ENCODE measurements at regions not wholly inside any gene's neighbourhood (a gene's known extent, or its start where the extent isn't known, plus 50 kb on each side); places are given as distances from the start of the nearest gene placed in this dataset.

- no peaks in the 10 kb centered on the region for H3K4me1 ChIP-seq (ENCODE audit: control insufficient read depth in 1 of 2, extremely low read depth in 1 of 2, insufficient read depth in 2 of 2, low read length in 2 of 2)
- Mint-ChIP-seq H3K9me3 (peaks cover 4 to 19% (median 7%) of the 10 kb centered on the region in 3 donors), H3K27ac (no peak overlapping the region), H3K4me3 (no peak overlapping the region), H3K4me1 (no peaks in the 10 kb centered on the region), H3K36me3 (no peaks in the 10 kb centered on the region), H3K27me3 (no peaks in the 10 kb centered on the region)
- ATAC-seq (replicated peaks in 1 of 4) (no peak), DNase-seq (no peak)
- WGBS (ENCODE audit: insufficient coverage), result 90% methylated on average over 2 of the region's 2 CpGs
- ChIA-PET POLR2A (interaction anchor here in 1 of 2 donors (0.6 kb wide), 1 partner anchor 27 kb away, joined by 5 read pairs; no protein-coding TSS in a partner anchor), CTCF (no interaction called here)
- H3K27ac ChIP-seq (ENCODE audit: low read length), result no peak overlapping the region
- no peaks in the 10 kb centered on the region for H3K9me3 ChIP-seq
- no peak overlapping the region for H3K4me3 ChIP-seq (ENCODE audit: control insufficient read depth in 1 of 2, extremely low read depth in 1 of 2, low read length in 1 of 2)
- no peaks in the 10 kb centered on the region for H3K27me3 ChIP-seq (replicated peaks in 1 of 2; ENCODE audit: control insufficient read depth in 2 of 2, extremely low read depth in 1 of 2, insufficient read depth in 2 of 2, low read length in 1 of 2)
- H3K36me3 ChIP-seq (ENCODE audit: control insufficient read depth in 2 of 2, extremely low read depth in 1 of 2, insufficient read depth in 1 of 2, low read length in 1 of 2), result no peaks in the 10 kb centered on the region
Observed at GRCh38 chr11:79691445-79691844, 250.6 kb upstream of the TENM4 start.

DNA sequence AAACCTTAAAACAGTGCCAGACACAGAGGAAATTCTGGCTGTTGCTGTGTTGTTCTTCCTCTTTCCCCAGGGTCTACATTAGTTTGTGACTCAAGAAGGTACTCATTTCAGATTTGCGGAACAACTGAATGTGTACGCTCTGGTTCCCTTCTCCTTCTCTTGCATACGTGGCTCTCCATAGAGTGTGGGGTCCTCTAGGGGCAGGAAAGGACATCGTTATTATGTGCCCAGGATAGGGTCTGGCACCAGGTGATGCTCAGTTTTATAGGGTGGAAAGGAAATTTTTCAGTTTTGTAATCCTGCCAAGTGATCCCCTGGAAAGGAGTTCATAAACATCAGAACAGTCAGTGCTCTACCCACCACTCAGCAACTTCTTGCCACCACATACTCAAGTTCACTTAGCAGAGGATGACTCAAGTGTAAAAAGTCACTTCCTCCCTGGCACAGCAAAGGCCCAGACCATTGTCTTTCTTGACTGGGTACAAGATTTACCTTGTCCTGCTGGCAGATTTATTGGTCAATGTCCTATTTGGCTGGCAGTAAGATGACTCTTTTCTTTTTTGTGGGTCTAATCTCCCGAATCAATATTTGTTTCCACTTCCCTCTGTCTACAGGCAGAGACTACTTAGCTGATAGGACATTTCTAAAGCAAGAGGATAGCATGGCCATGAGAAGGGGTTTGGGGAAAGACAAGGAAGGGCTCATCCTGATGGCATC, 246.0 kb upstream of the TENM4 start:
- POLR2A ChIA-PET, result no interaction called here
- no CpG with 5 or more reads among the region's 5 CpGs for WGBS (ENCODE audit: insufficient coverage)
- H3K36me3 ChIP-seq (ENCODE audit: control insufficient read depth in 2 of 2, extremely low read depth in 1 of 2, insufficient read depth in 1 of 2, low read length in 1 of 2), result no peaks in the 10 kb centered on the region
- Mint-ChIP-seq H3K4me1 (no peaks in the 10 kb centered on the region), H3K4me3 (no peak overlapping the region), H3K36me3 (no peaks in the 10 kb centered on the region), H3K9me3 (peaks cover 0 to 20% (median 7%) of the 10 kb centered on the region in 3 donors), H3K27ac (no peak overlapping the region), H3K27me3 (no peaks in the 10 kb centered on the region)
- H3K4me3 ChIP-seq (ENCODE audit: control insufficient read depth in 1 of 2, extremely low read depth in 1 of 2, low read length in 1 of 2), result no peak overlapping the region
- no peaks in the 10 kb centered on the region for H3K9me3 ChIP-seq
- no peak for ATAC-seq (replicated peaks in 1 of 4)
- H3K4me1 ChIP-seq (ENCODE audit: control insufficient read depth in 1 of 2, extremely low read depth in 1 of 2, insufficient read depth in 2 of 2, low read length in 2 of 2), result no peaks in the 10 kb centered on the region
- CTCF ChIA-PET, result no interaction called here
- no peak for DNase-seq
- H3K27me3 ChIP-seq (replicated peaks in 1 of 2; ENCODE audit: control insufficient read depth in 2 of 2, extremely low read depth in 1 of 2, insufficient read depth in 2 of 2, low read length in 1 of 2), result no peaks in the 10 kb centered on the region
- H3K27ac ChIP-seq (ENCODE audit: low read length), result no peak overlapping the region

- no CpG with 5 or more reads among the region's 1 CpG for WGBS (ENCODE audit: insufficient coverage)
- ChIA-PET POLR2A (no interaction called here), CTCF (no interaction called here)
Observed at GRCh38 chr11:79683930-79684329, 243.1 kb upstream of the TENM4 start.

DNA sequence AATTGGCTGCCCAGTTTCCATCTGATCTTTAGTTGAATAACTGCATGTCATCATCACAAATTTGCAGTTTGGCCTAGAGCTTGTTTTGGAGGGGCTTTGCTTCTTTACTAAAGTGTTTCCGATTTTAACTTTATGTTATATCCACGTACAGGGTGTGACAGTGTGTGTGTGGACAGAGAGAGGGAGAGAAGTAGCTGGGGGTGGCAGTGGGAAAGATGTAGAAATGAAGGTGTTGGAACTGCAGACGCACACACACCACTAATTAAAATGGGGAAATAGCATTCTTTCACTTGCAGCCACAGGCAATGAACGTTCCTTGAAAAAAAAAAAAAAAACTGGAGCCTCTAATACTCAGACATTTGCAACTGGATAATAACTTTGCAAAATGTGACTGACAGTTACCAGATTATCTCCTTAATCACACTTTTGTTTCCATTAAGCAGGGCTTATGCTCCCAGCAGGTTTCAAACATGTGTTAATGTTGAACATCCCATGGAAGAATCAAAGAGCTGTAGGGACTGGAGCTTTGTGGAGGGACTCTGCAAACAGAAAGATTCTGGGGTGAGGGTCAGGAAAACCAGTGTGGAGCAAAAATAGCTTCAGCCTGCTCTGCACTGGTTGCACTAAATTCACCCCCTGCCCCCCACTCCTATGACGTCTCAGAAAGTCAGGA, 238.1 kb upstream of the TENM4 start:
- H3K36me3 Mint-ChIP-seq, result no peaks in the 10 kb centered on the region
- H3K27ac Mint-ChIP-seq, result no peak overlapping the region
- no peaks in the 10 kb centered on the region for H3K4me1 Mint-ChIP-seq
- no peak overlapping the region for H3K4me3 ChIP-seq (ENCODE audit: control insufficient read depth in 1 of 2, extremely low read depth in 1 of 2, low read length in 1 of 2)
- peaks cover 4 to 14% (median 6%) of the 10 kb centered on the region in 3 donors for H3K9me3 Mint-ChIP-seq
- POLR2A ChIA-PET, result no interaction called here
- no peak overlapping the region for H3K27ac ChIP-seq (ENCODE audit: low read length)
- CTCF ChIA-PET, result no interaction called here
- no peaks in the 10 kb centered on the region for H3K27me3 Mint-ChIP-seq
- no peaks in the 10 kb centered on the region for H3K4me1 ChIP-seq (ENCODE audit: control insufficient read depth in 1 of 2, extremely low read depth in 1 of 2, insufficient read depth in 2 of 2, low read length in 2 of 2)
- H3K27me3 ChIP-seq (replicated peaks in 1 of 2; ENCODE audit: control insufficient read depth in 2 of 2, extremely low read depth in 1 of 2, insufficient read depth in 2 of 2, low read length in 1 of 2), result no peaks in the 10 kb centered on the region
- ATAC-seq (replicated peaks in 1 of 4) (no peak), DNase-seq (no peak)
- WGBS (ENCODE audit: insufficient coverage), result 20% methylated on average over 1 of the region's 5 CpGs
- no peaks in the 10 kb centered on the region for H3K9me3 ChIP-seq
- H3K36me3 ChIP-seq (ENCODE audit: control insufficient read depth in 2 of 2, extremely low read depth in 1 of 2, insufficient read depth in 1 of 2, low read length in 1 of 2), result no peaks in the 10 kb centered on the region
- H3K4me3 Mint-ChIP-seq, result no peak overlapping the region

More at GRCh38 chr11:79683930-79684329, 243.1 kb upstream of the TENM4 start:
- Mint-ChIP-seq H3K4me3 (no peak overlapping the region), H3K9me3 (peaks cover 2 to 25% (median 11%) of the 10 kb centered on the region in 3 donors), H3K36me3 (no peaks in the 10 kb centered on the region), H3K27ac (no peak overlapping the region), H3K27me3 (no peaks in the 10 kb centered on the region), H3K4me1 (no peaks in the 10 kb centered on the region)
- Histone ChIP-seq H3K36me3 (ENCODE audit: control insufficient read depth in 2 of 2, extremely low read depth in 1 of 2, insufficient read depth in 1 of 2, low read length in 1 of 2) (no peaks in the 10 kb centered on the region), H3K4me1 (ENCODE audit: control insufficient read depth in 1 of 2, extremely low read depth in 1 of 2, insufficient read depth in 2 of 2, low read length in 2 of 2) (no peaks in the 10 kb centered on the region), H3K9me3 (no peaks in the 10 kb centered on the region), H3K27me3 (replicated peaks in 1 of 2; ENCODE audit: control insufficient read depth in 2 of 2, extremely low read depth in 1 of 2, insufficient read depth in 2 of 2, low read length in 1 of 2) (no peaks in the 10 kb centered on the region), H3K4me3 (ENCODE audit: control insufficient read depth in 1 of 2, extremely low read depth in 1 of 2, low read length in 1 of 2) (no peak overlapping the region), H3K27ac (ENCODE audit: low read length) (no peak overlapping the region)
- DNase-seq (no peak), ATAC-seq (replicated peaks in 1 of 4) (no peak)

- POLR2A ChIA-PET, result no interaction called here
Observed at GRCh38 chr11:79676396-79676795, 235.6 kb upstream of the TENM4 start.

GRCh38 chr11:79675081-79675480, 234.3 kb upstream of the TENM4 start:
- Mint-ChIP-seq H3K4me1 (no peaks in the 10 kb centered on the region), H3K4me3 (no peak overlapping the region), H3K27ac (no peak overlapping the region), H3K27me3 (no peaks in the 10 kb centered on the region), H3K36me3 (no peaks in the 10 kb centered on the region), H3K9me3 (peaks cover 2 to 6% (median 6%) of the 10 kb centered on the region in 3 donors)
- no peak for ATAC-seq (replicated peaks in 1 of 4)
- no CpG with 5 or more reads among the region's 2 CpGs for WGBS (ENCODE audit: insufficient coverage)
- ChIA-PET POLR2A (no interaction called here), CTCF (no interaction called here)
- H3K9me3 ChIP-seq, result no peaks in the 10 kb centered on the region
- H3K27ac ChIP-seq (ENCODE audit: low read length), result no peak overlapping the region
- no peaks in the 10 kb centered on the region for H3K27me3 ChIP-seq (replicated peaks in 1 of 2; ENCODE audit: control insufficient read depth in 2 of 2, extremely low read depth in 1 of 2, insufficient read depth in 2 of 2, low read length in 1 of 2)
- H3K4me1 ChIP-seq (ENCODE audit: control insufficient read depth in 1 of 2, extremely low read depth in 1 of 2, insufficient read depth in 2 of 2, low read length in 2 of 2), result no peaks in the 10 kb centered on the region
- H3K36me3 ChIP-seq (ENCODE audit: control insufficient read depth in 2 of 2, extremely low read depth in 1 of 2, insufficient read depth in 1 of 2, low read length in 1 of 2), result no peaks in the 10 kb centered on the region
- DNase-seq, result no peak
- H3K4me3 ChIP-seq (ENCODE audit: control insufficient read depth in 1 of 2, extremely low read depth in 1 of 2, low read length in 1 of 2), result no peak overlapping the region

More at GRCh38 chr11:79676396-79676795, 235.6 kb upstream of the TENM4 start:
- no peaks in the 10 kb centered on the region for H3K9me3 ChIP-seq
- ATAC-seq (replicated peaks in 1 of 4) (no peak), DNase-seq (no peak)
- Mint-ChIP-seq H3K9me3 (peaks cover 4 to 14% (median 6%) of the 10 kb centered on the region in 3 donors), H3K4me1 (no peaks in the 10 kb centered on the region), H3K27me3 (no peaks in the 10 kb centered on the region), H3K27ac (no peak overlapping the region), H3K36me3 (no peaks in the 10 kb centered on the region), H3K4me3 (no peak overlapping the region)
- H3K27ac ChIP-seq (ENCODE audit: low read length), result no peak overlapping the region
- H3K4me1 ChIP-seq (ENCODE audit: control insufficient read depth in 1 of 2, extremely low read depth in 1 of 2, insufficient read depth in 2 of 2, low read length in 2 of 2), result no peaks in the 10 kb centered on the region
- no CpG with 5 or more reads among the region's 2 CpGs for WGBS (ENCODE audit: insufficient coverage)
- H3K4me3 ChIP-seq (ENCODE audit: control insufficient read depth in 1 of 2, extremely low read depth in 1 of 2, low read length in 1 of 2), result no peak overlapping the region
- CTCF ChIA-PET, result no interaction called here
- no peaks in the 10 kb centered on the region for H3K36me3 ChIP-seq (ENCODE audit: control insufficient read depth in 2 of 2, extremely low read depth in 1 of 2, insufficient read depth in 1 of 2, low read length in 1 of 2)
- no peaks in the 10 kb centered on the region for H3K27me3 ChIP-seq (replicated peaks in 1 of 2; ENCODE audit: control insufficient read depth in 2 of 2, extremely low read depth in 1 of 2, insufficient read depth in 2 of 2, low read length in 1 of 2)
